HG02852 (cell line): ENCODE measurements at regions not wholly inside any gene's neighbourhood (a gene's known extent, or its start where the extent isn't known, plus 50 kb on each side); places are given as distances from the start of the nearest gene placed in this dataset.

Experiments used
- ATAC-seq: cut with Tn5 transposase; IDR thresholded peaks from one replicate; pipeline ENCODE4 v1.9.1; 2021; ENCODE audit warnings: mild to moderate bottlenecking, moderate library complexity; ENCODE audit not compliant: unreplicated experiment

- ATAC-seq, result no peak
Measured at GRCh38 chr2:180662941-180663471, 317.4 kb upstream of the UBE2E3 start.

GRCh38 chr2:180662521-180662920, 317.9 kb upstream of the UBE2E3 start:
- ATAC-seq, result no peak

GRCh38 chr2:180661686-180662030, 318.7 kb upstream of the UBE2E3 start:
- ATAC-seq, result no peak

- no peak for ATAC-seq
Measured at GRCh38 chr2:180660881-180661685, 319.3 kb upstream of the UBE2E3 start.

DNA sequence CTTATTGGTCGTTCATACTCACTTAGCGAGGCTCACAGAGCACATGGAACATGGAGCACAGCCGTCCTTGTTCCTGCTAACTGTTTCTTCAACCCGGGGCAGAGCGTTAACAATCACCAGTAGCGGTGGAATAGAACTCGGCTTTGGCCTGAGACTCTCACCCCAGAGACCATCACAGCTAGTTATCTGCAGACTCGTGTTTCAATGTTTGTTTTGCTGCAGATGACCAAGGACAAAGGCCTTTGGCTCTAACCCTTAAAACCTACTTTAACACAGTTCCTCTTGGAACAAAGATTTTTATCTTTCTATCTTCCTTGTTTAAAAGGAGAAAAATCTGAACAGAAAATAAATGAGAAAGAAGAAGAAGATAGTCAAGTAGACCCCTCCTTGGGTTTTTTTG, 320.2 kb upstream of the UBE2E3 start:
- ATAC-seq, result no peak

GRCh38 chr2:180657054-180657453, 323.4 kb upstream of the UBE2E3 start:
- ATAC-seq, result no peak

DNA sequence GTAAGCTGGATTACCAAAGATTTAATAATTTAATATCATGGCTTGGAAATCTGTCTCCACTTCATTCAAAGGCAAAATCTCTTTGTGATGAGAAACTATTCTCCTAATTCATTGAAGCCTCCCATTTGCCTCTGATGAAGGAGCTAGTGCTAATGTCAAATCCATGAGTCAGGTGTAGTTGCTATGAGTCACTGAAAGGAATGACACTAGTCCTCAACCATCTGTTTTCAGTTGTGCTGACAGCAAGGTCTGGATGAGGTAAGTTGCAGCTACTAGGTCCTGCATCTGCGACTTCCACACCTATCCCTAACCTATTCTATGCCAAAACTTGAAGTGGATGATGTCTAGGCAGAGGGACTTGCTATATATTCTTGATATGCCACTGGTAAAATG, 324.0 kb upstream of the UBE2E3 start:
- no peak for ATAC-seq

DNA sequence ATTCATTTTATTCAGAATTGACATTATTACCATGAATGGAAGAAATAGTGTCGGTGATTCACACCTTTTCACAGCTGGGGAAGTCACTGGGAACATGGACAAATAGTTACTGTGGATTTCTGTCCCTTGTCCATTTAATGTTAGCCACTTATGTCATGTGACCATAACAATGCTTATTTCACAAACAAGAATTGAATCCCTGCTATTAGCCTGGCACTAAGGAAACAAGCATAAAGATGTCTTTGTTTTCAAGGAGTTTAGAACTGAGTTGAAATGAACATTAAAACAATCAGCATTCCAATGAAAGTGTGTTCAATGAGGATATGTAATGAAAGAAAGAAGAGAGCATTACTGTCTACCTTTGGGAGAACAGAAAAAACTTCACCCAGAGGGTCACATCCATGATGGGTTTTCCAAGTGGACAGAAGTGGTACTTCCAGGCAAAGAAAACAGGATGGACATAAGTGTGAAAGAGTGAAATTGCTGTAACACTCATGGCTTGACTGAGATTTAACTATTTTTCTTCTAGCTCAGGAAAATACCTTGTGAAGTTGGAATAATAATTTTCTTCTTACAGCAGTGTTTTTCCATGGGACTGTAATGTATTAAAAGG, 324.5 kb upstream of the UBE2E3 start:
- no peak for ATAC-seq

GRCh38 chr2:180655393-180655792, 325.0 kb upstream of the UBE2E3 start:
- ATAC-seq, result no peak

- ATAC-seq, result no peak
Measured at GRCh38 chr2:180653481-180653880, 326.9 kb upstream of the UBE2E3 start.

GRCh38 chr2:180652794-180653193, 327.6 kb upstream of the UBE2E3 start:
- no peak for ATAC-seq

DNA sequence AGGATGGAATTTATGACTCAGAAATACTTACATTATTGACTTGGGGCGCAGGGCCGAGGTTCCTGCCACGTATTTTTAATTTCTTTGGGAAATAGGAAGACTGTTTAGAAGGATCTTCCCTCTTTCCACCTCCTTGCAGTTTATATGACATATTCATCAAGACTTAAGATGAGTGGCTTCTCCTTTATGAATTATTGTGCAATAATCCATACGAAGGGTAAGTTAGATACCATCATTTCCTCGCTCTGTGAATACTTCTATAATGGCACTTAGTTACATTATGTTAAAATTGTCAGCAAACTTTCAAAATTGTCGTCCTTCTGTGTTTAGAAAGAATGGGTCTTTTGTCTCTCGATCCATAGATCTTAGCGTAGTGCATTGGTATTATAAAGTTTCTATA, 328.8 kb upstream of the UBE2E3 start:
- no peak for ATAC-seq

GRCh38 chr2:180647621-180648020, 332.8 kb upstream of the UBE2E3 start:
- no peak for ATAC-seq

GRCh38 chr2:180647221-180647620, 333.2 kb upstream of the UBE2E3 start:
- ATAC-seq, result no peak

DNA sequence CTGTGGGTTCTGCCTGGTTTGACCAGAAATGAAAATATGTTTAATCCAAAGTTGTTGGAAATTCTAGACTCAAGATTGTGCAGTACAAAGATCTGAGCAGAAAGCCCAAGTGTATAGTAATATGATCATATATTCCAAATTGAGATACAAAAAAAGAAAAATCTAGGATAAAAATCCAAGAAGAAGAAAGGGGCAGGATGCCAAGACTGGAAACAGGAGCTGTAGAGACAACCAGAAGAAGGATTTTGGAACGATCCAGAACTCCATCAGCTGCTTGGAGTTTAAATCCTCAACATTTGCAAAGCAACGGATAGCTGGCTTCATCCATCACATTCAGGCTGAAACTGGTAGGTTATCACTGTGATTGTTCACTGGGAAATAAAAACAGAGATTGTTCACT, 333.6 kb upstream of the UBE2E3 start:
- ATAC-seq, result no peak

DNA sequence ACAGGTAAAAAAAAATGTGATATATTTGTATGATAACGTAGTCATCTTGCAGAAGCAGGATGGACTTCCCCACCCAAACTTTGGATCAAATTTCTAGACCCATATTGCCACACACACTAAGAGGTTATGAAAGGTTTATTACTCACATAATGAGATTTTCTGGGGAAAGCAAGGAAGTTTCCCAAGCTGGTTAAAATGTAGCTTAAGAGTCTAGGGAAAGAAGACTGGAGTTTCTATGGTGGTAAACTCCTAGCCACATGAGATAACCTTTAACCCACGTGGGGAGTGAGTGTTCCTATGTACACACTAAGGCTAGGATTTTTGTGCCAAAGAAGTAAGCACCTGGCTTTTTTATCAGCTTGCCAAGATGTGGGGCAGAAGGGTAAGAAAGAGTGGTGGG, 335.7 kb upstream of the UBE2E3 start:
- ATAC-seq, result no peak

GRCh38 chr2:180630756-180631155, 349.6 kb upstream of the UBE2E3 start:
- ATAC-seq, result no peak

DNA sequence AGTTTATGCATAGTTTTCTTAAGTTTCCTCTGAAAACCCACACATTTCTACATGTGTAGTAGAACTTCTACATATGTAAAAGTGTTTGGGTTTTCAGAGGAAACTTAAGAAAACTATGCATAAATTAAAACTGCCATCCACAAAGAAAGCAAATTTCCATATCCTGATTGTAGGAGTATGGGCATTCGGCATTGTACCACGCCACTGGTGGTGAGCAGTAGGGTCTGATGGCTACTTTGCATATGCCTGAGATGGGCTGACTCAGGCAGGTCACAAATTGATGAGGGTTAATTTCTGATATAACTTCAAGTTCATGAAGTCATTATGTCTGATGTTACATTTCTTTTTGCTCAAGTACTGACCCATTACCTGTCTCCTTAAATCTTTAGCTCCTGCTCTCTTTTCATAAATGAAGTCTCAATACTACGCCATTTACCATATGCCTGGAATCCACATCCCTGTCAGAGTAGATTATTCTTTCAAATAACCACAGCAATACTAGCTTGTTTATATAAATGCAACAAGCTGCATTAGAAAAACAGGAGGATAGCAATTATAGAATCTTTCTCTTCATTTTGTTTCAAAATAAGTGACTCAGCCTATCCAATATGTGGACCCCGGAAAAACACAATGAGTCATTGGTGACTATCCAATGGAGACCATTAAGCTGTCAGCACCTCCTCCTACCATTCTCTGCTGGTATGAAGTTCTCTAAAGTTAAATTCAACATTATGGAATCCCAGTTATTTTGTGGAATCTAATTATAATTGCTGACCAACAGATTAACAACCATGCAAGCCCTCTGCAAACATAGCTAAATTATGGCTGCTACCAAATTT, 355.2 kb upstream of the UBE2E3 start:
- no peak for ATAC-seq

GRCh38 chr2:180621941-180622918, 358.2 kb upstream of the UBE2E3 start:
- no peak for ATAC-seq

GRCh38 chr2:180621366-180621765, 359.0 kb upstream of the UBE2E3 start:
- ATAC-seq, result no peak
